ENCODE measurements at regions not wholly inside any gene's neighbourhood (a gene's known extent, or its start where the extent isn't known, plus 50 kb on each side); places are given as distances from the start of the nearest gene placed in this dataset.

DNA sequence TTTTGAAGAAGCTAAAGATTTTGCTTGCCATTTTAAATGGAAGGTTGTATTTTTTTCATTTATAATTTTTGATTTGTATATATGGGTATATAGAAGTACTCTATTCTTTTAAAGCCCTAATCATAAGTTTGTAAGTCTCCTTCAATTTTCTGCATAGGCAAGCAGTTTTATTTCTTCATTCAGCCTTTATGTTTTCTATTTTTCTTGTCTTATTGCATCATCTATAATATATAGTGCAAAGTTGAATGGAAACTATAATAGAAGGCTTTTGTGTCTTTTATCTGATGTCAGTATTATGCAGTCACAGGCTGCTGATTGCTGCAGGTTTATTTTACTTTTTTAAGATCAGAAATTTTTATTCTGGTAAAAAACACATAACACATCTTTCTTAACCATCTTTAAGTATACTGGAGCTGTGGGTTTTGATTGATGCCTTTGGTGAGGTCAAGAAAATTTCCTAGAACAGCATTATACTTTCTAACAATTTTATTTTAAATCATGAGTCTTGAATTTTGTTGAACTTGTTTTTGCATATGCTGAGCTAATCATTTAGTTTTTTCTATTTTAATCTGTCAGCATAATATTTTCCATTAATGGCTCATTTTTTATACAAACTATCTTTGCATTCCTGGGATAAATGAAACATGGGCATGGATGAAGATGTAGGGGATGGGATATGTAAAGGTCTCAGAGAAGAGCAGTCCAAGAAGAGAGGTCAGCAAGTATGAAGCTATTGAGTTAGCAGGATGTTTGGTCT, 366.7 kb upstream of the MAP3K7 start:
- no peak overlapping the region for H3K27ac ChIP-seq
- no peak overlapping the region for H3K4me3 ChIP-seq (replicated peaks in 1 of 3)
- no peaks in the 10 kb centered on the region for H3K27me3 ChIP-seq
- no peak for DNase-seq
- H3K4me1 ChIP-seq, result no peaks in the 10 kb centered on the region
- no peaks in the 10 kb centered on the region for H3K9me3 ChIP-seq
- intact Hi-C loops (cut with DNase I), result no loop called here
- no peak for TF ChIP-seq POLR2A (IDR thresholded peaks at IDR 0.05)
- TF ChIP-seq, protein P1, sequence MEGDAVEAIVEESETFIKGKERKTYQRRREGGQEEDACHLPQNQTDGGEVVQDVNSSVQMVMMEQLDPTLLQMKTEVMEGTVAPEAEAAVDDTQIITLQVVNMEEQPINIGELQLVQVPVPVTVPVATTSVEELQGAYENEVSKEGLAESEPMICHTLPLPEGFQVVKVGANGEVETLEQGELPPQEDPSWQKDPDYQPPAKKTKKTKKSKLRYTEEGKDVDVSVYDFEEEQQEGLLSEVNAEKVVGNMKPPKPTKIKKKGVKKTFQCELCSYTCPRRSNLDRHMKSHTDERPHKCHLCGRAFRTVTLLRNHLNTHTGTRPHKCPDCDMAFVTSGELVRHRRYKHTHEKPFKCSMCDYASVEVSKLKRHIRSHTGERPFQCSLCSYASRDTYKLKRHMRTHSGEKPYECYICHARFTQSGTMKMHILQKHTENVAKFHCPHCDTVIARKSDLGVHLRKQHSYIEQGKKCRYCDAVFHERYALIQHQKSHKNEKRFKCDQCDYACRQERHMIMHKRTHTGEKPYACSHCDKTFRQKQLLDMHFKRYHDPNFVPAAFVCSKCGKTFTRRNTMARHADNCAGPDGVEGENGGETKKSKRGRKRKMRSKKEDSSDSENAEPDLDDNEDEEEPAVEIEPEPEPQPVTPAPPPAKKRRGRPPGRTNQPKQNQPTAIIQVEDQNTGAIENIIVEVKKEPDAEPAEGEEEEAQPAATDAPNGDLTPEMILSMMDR (IDR thresholded peaks at IDR 0.05), result no peak
- H3K36me3 ChIP-seq, result no peaks in the 10 kb centered on the region

DNA sequence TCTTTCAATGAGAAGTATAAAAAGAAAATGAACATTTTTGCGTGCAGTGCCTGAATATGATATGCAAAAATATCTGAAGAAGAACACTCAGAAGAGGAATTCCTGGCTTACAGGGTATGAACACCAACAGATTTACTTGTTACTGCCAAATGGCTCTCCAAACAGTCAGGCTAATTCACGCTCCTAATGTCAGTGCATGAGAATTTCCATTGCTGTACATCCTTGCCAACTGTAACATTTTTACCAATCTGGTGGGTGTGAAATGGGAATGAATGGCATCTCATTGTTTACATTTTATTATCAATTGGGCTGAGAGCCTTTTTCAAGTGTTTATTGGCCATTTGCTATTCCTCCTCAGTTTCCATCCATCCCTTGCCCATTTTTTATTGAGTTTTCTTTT, 365.3 kb upstream of the MAP3K7 start:
- no peak overlapping the region for H3K27ac ChIP-seq
- WGBS, 2 donors, result 83 to 91% methylated on average over 2 of the region's 2 CpGs
- TF ChIP-seq, protein P1 (IDR thresholded peaks at IDR 0.05), result no peak
- TF ChIP-seq POLR2A (IDR thresholded peaks at IDR 0.05), result no peak
- no peaks in the 10 kb centered on the region for H3K4me1 ChIP-seq
- intact Hi-C loops (cut with DNase I), result no loop called here
- H3K9me3 ChIP-seq, result no peaks in the 10 kb centered on the region
- no peak overlapping the region for H3K4me3 ChIP-seq (replicated peaks in 1 of 3)
- H3K36me3 ChIP-seq, result no peaks in the 10 kb centered on the region
- no peak for DNase-seq
- no peaks in the 10 kb centered on the region for H3K27me3 ChIP-seq

DNA sequence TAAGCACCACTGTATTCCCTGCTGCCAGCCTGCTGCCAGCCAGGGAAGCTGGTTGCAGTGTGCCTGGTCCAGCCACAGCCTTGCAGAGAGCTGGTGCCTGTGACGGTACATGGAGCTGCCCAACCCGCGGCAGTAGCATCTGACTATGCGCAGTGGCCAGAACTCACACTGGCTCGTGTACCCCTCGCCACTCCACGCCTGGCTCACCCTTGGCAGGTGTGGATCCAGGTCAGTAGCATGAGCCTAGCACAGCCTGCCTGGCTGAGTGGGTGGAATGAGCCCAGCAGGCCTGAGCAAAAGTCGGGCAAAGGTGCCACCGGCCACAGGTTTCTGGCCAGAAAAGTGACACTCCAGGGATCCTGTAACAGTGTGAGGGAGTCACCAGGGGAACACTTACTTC, 361.7 kb upstream of the MAP3K7 start:
- Histone ChIP-seq H3K9me3 (no peaks in the 10 kb centered on the region), H3K27ac (no peak overlapping the region), H3K4me3 (replicated peaks in 1 of 3) (no peak overlapping the region), H3K4me1 (no peaks in the 10 kb centered on the region), H3K36me3 (no peaks in the 10 kb centered on the region), H3K27me3 (no peaks in the 10 kb centered on the region)
- no peak for DNase-seq
- intact Hi-C loops (cut with DNase I), result no loop called here
- 95 to 96% methylated on average over 9 of the region's 9 CpGs for WGBS, 2 donors
- TF ChIP-seq, protein P1 (IDR thresholded peaks at IDR 0.05), result no peak
- no peak for TF ChIP-seq POLR2A (IDR thresholded peaks at IDR 0.05)

DNA sequence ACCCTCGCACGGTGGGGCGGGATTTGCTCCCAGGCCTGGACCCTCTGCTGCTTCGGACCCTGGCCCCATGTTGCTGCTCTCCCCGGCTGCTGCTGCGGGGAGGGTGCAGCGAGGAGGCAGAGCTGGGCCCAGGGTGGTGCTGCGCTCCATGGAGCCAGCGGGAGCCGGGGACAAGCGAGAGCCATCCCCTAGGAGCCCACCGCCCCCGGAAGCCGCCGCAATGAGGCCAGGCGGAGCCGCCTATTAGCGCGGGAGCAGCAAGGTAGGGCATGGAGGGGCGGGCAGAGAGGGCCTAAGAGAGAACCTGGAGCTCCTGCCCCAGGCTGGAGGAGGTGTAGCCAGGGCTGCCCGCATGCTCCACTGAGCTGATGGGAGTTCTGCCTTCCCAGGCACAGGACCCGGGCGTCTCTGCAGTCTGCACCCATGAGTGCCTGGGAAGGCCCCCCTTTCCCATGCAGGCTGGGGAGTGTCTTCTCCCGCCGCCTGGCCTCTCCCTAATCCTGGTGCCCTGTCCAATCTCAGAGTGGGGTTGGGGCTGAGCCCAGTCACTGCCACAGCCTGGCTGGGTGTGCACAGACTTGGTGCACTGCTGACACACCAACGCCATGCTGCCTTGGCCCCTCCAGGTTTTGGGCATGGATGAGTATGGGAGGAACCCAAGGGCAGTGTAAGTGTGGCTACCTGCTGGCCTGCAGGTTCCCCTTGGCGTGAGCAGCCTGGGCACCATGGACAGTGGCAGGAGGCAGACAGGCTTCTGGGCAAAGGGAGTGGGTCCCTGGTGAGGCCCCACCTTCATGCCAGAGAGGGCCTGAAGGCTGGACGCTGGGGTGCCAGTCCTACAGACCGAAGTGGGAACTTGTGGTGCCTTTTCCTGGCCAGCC, 360.6 kb upstream of the MAP3K7 start:
- intact Hi-C loops (cut with DNase I), result no loop called here
- TF ChIP-seq POLR2A (IDR thresholded peaks at IDR 0.05), result no peak
- TF ChIP-seq, protein P1 (IDR thresholded peaks at IDR 0.05), result no peak
- H3K36me3 ChIP-seq, result no peaks in the 10 kb centered on the region
- DNase-seq, result no peak
- H3K4me3 ChIP-seq (replicated peaks in 1 of 3), result no peak overlapping the region
- no peaks in the 10 kb centered on the region for H3K27me3 ChIP-seq
- H3K9me3 ChIP-seq, result no peaks in the 10 kb centered on the region
- H3K4me1 ChIP-seq, result no peaks in the 10 kb centered on the region
- no peak overlapping the region for H3K27ac ChIP-seq
- WGBS, 2 donors, result 87 to 90% methylated on average over 3 to 6 of the region's 29 CpGs

DNA sequence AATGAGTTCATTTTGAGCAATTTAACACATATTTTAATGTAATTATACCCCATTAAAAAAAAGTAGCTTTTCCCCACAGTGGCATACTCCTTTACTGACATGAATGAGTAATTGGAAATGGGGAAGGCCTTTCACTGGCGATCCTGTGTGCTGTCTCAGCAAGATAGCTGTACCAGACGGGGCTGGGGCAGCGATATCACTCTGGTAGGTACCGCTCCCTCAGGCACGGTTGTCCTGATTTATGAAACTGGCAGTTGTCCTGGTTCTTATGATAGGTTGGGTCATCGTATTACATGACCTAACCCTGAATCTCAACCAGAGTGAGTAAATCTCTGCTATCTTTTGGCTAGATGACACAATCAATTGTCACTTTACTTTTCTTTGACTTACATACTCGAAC, 355.0 kb upstream of the MAP3K7 start:
- DNase-seq, result no peak
- H3K27ac ChIP-seq, result no peak overlapping the region
- H3K36me3 ChIP-seq, result no peaks in the 10 kb centered on the region
- no peak overlapping the region for H3K4me3 ChIP-seq (replicated peaks in 1 of 3)
- H3K9me3 ChIP-seq, result no peaks in the 10 kb centered on the region
- H3K4me1 ChIP-seq, result no peaks in the 10 kb centered on the region
- TF ChIP-seq POLR2A (IDR thresholded peaks at IDR 0.05), result no peak
- TF ChIP-seq, protein P1 (IDR thresholded peaks at IDR 0.05), result no peak
- no peaks in the 10 kb centered on the region for H3K27me3 ChIP-seq
- 87 to 90% methylated on average over 7 of the region's 7 CpGs for WGBS, 2 donors
- intact Hi-C loops (cut with DNase I), result no loop called here

Measured in thyroid gland (tissue), 4 donors.